ENCODE measurements at regions not wholly inside any gene's neighbourhood (a gene's known extent, or its start where the extent isn't known, plus 50 kb on each side); places are given as distances from the start of the nearest gene placed in this dataset.

DNA sequence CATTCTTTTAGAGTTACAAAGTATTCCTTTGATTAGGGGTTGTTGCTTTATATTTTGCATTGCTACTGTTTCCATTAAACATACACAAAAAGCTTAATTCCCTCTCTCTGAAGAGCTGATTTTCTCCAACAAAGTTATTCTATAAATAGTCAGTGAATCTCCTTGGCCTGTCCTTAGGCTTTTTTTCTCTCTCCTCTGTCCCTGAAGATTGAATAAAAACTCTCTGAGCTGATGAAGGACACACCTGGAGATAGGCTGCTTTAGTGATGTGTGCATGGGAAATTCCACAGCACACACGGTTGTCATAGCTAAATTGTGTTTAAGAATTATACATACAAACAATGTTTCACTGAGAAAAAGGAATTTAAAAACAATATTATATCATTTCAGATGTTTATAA lies 90.5 kb upstream of the TMEM106B start:
- Histone ChIP-seq H4K20me1 (ENCODE audit: insufficient read depth, low read length) (no peaks in the 10 kb centered on the region), H3K9ac (ENCODE audit: low read depth, low read length) (no peak overlapping the region), H4K8ac (ENCODE audit: low read depth in 2 of 2, low read length in 2 of 2) (no peak overlapping the region), H3K9me3 (ENCODE audit: control insufficient read depth, insufficient read depth, low read length) (no peaks in the 10 kb centered on the region), H3K27me3 (ENCODE audit: control insufficient read depth, insufficient read depth, low read length) (no peaks in the 10 kb centered on the region), H3K23ac (ENCODE audit: low read depth, low read length) (no peak overlapping the region), H3K79me1 (ENCODE audit: low read depth in 1 of 2, low read length in 2 of 2) (no peaks in the 10 kb centered on the region), H3K4me1 (ENCODE audit: control insufficient read depth, insufficient read depth, low read length) (no peaks in the 10 kb centered on the region), H2AK9ac (replicated peaks; ENCODE audit: low read depth, low read length, poor library complexity) (no peak overlapping the region), H2BK5ac (ENCODE audit: low read depth, low read length, poor library complexity, severe bottlenecking) (no peak overlapping the region), H4K5ac (ENCODE audit: low read depth, low read length) (no peak overlapping the region), H2BK120ac (ENCODE audit: low read depth, low read length) (no peak overlapping the region), H4K91ac (ENCODE audit: insufficient read depth, low read depth, low read length) (no peak overlapping the region), H3K18ac (ENCODE audit: low read depth, low read length) (no peak overlapping the region), H3K4ac (ENCODE audit: low read depth, low read length) (no peak overlapping the region), H3K36me3 (ENCODE audit: control insufficient read depth, insufficient read depth, low read length) (no peaks in the 10 kb centered on the region), H3K27ac (ENCODE audit: insufficient read depth, low read length) (no peak overlapping the region), H3K4me3 (ENCODE audit: insufficient read depth, low read depth, low read length) (no peak overlapping the region), H3K56ac (ENCODE audit: extremely low read depth, insufficient read depth, low read length) (no peak overlapping the region), H3K4me2 (ENCODE audit: low read depth, low read length) (no peak overlapping the region), H2BK15ac (ENCODE audit: low read depth, low read length) (no peak overlapping the region), H3K9me1 (ENCODE audit: insufficient read depth, low read length) (no peaks in the 10 kb centered on the region), H2BK20ac (ENCODE audit: low read depth, low read length) (no peak overlapping the region), H2AK5ac (ENCODE audit: low read depth, low read length) (no peak overlapping the region), H3K14ac (replicated peaks; ENCODE audit: low read depth, low read length) (no peak overlapping the region), H2AFZ (replicated peaks; ENCODE audit: low read length, poor library complexity) (no peak overlapping the region)
- no peak for TF ChIP-seq MXI1 (IDR thresholded peaks at IDR 0.05; ENCODE audit: borderline replicate concordance, low read depth, low read length)
- TF ChIP-seq POLR2A (IDR thresholded peaks at IDR 0.05; ENCODE audit: low read depth, low read length), result no peak
- no peak for TF ChIP-seq CEBPB (IDR thresholded peaks at IDR 0.05; ENCODE audit: low read depth, low read length)
- no peak for TF ChIP-seq MAFK (IDR thresholded peaks at IDR 0.05; ENCODE audit: low read depth, low read length)
- TF ChIP-seq NFE2L2 (IDR thresholded peaks at IDR 0.05; ENCODE audit: low read depth, low read length), result no peak
- no peak for TF ChIP-seq MAZ (IDR thresholded peaks at IDR 0.05; ENCODE audit: borderline replicate concordance, low read depth, low read length)
- TF ChIP-seq, protein P1, sequence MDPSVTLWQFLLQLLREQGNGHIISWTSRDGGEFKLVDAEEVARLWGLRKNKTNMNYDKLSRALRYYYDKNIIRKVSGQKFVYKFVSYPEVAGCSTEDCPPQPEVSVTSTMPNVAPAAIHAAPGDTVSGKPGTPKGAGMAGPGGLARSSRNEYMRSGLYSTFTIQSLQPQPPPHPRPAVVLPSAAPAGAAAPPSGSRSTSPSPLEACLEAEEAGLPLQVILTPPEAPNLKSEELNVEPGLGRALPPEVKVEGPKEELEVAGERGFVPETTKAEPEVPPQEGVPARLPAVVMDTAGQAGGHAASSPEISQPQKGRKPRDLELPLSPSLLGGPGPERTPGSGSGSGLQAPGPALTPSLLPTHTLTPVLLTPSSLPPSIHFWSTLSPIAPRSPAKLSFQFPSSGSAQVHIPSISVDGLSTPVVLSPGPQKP (IDR thresholded peaks at IDR 0.05; ENCODE audit: borderline replicate concordance, low read depth, low read length), result no peak
- no peak for TF ChIP-seq FOS (IDR thresholded peaks at IDR 0.05; ENCODE audit: low read depth, low read length)
- TF ChIP-seq RCOR1 (IDR thresholded peaks at IDR 0.05; ENCODE audit: insufficient replicate concordance, low read length), result no peak
- no peak for TF ChIP-seq BHLHE40 (IDR thresholded peaks at IDR 0.05; ENCODE audit: low read depth, low read length)
- TF ChIP-seq RFX5 (IDR thresholded peaks at IDR 0.05; ENCODE audit: low read depth, low read length), result no peak
- ChIA-PET POLR2A (ENCODE audit: unreplicated experiment) (no interaction called here), CTCF (no interaction called here)
- no CpG with 5 or more reads among the region's 1 CpG for WGBS, 2 experiments (ENCODE audit: extremely low coverage in 2 of 2, insufficient read length in 1 of 2)
- dilution Hi-C loops (cut with HindIII; ENCODE audit: low sequenced_read_pairs, unreplicated experiment) (no loop called here), in situ Hi-C loops (cut with MboI; ENCODE audit: low sequenced_read_pairs) (no loop called here), intact Hi-C loops (cut with micrococcal nuclease) (no loop called here)
- BruUV-seq (replicated peaks), result no TSS peak
- ATAC-seq (ENCODE audit: low read depth), result no peak
- DNase-seq, result no peak
